Stomach (tissue), 8 donors: ENCODE measurements at regions not wholly inside any gene's neighbourhood (a gene's known extent, or its start where the extent isn't known, plus 50 kb on each side); places are given as distances from the start of the nearest gene placed in this dataset.

Source experiments
- DNase-seq, 2 donors: peaks; one replicate each; pipeline versions ENCODE4 v3.0.0 to v3.0.0-alpha.2; 2013 to 2019
- H3K27ac ChIP-seq, 5 donors: fragments of 200-600 bp in 4 of 5; sonication (generic) in 4 of 5; one replicate each; pipeline ENCODE4 v1.5.1; 2013 to 2019; ENCODE audit warnings: mild to moderate bottlenecking in 1 of 5, moderate library complexity in 1 of 5
- H3K27me3 ChIP-seq, 3 donors: fragments of 200-600 bp; sonication (generic); one replicate each; pipeline ENCODE4 v1.5.1; 2017 to 2019; ENCODE audit warnings: mixed run types in 1 of 3
- H3K36me3 ChIP-seq, 4 donors: fragments of 200-600 bp; sonication (generic); 1 replicate in 3 of 4; 2 replicates in 1 of 4; pipeline ENCODE4 v1.5.1; 2016 to 2019
- H3K4me1 ChIP-seq, 4 donors: fragments of 200-600 bp; sonication (generic); one replicate each; pipeline ENCODE4 v1.5.1; 2016 to 2019
- H3K4me3 ChIP-seq, 4 donors: fragments of 200-600 bp; sonication (generic) in 3 of 4; one replicate each; pipeline ENCODE4 v1.5.1; 2016 to 2019; ENCODE audit warnings: mild to moderate bottlenecking in 1 of 4
- H3K9me3 ChIP-seq, 4 donors: fragments of 200-600 bp; sonication (generic); one replicate each; pipeline ENCODE4 v1.5.1; 2016 to 2019
- CTCF ChIP-seq, 7 experiments: fragments of 450-650 bp in 4 of 7; fragments of 200-600 bp in 3 of 7; sonication (generic) in 3 of 7; IDR thresholded peaks; one replicate each; pipeline ENCODE4 v1.5.1; 2016 to 2019; ENCODE audit warnings: antibody characterized with exemption in 7 of 7, control low read depth in 2 of 7, mild to moderate bottlenecking in 1 of 7
- EP300 ChIP-seq: sonication (generic); formaldehyde crosslinking; IDR thresholded peaks from one replicate; pipeline ENCODE4 v1.6.1; 2017; ENCODE audit warnings: antibody characterized with exemption
- POLR2A ChIP-seq, 4 donors: fragments of 450-650 bp; IDR thresholded peaks; one replicate each; pipeline ENCODE4 v1.6.1; 2016; ENCODE audit warnings: antibody characterized with exemption in 4 of 4, control low read depth in 2 of 4, mild to moderate bottlenecking in 1 of 4, moderate library complexity in 1 of 4
- POLR2AphosphoS5 ChIP-seq, 3 donors: sonication (generic); formaldehyde crosslinking; IDR thresholded peaks; one replicate each; pipeline ENCODE4 v1.6.1; 2016; ENCODE audit warnings: antibody characterized with exemption in 3 of 3
- WGBS, 5 donors: extraction: QIAGEN DNeasy Blood & Tissue Kit in 3 of 5; methylation state at CpG; one replicate each; pipeline versions ENCODE4 v1.1.5 to v1.1.7; 2013 to 2018; 5-methylcytosine and 5-hydroxymethylcytosine counted together
- intact Hi-C: fragments of 100-400 bp; cut with DNase I; formaldehyde crosslinking; loops from one replicate; pipeline ENCODE4 v1.15.1; 2023; ENCODE audit warnings: low total_unique reads
- donor health status: healthy with polysubstance abuse.
- donor health status: Bipolar disorder and iron deficiency.
- donor health status: healthy.

- 67 to 76% (median 71%) methylated on average over 4 of the region's 4 CpGs for WGBS, 5 donors
- intact Hi-C loops: no loop called here
Measured at GRCh38 chr9:116000748-116001329, 152.8 kb upstream of the PAPPA start.

GRCh38 chr9:116002181-116002580 is 151.4 kb upstream of the PAPPA start:
- H3K27ac ChIP-seq: no peak overlapping the region
- no peaks in the 10 kb centered on the region for H3K4me1 ChIP-seq
- no peak overlapping the region for H3K4me3 ChIP-seq
- no peaks in the 10 kb centered on the region for H3K27me3 ChIP-seq
- TF ChIP-seq CTCF (IDR thresholded peaks at IDR 0.05) (no peak), POLR2A (IDR thresholded peaks at IDR 0.05) (no peak), POLR2AphosphoS5 (IDR thresholded peaks at IDR 0.05) (no peak), EP300 (no peak)
- no peak for DNase-seq
- 77 to 86% (median 81%) methylated on average over 5 of the region's 5 CpGs for WGBS, 5 donors
- H3K9me3 ChIP-seq: no peaks in the 10 kb centered on the region
- intact Hi-C loops: no loop called here
- no peaks in the 10 kb centered on the region for H3K36me3 ChIP-seq

More at GRCh38 chr9:116000748-116001329, 152.8 kb upstream of the PAPPA start:
- no peaks in the 10 kb centered on the region for H3K27me3 ChIP-seq
- no peaks in the 10 kb centered on the region for H3K9me3 ChIP-seq
- no peaks in the 10 kb centered on the region for H3K4me1 ChIP-seq
- DNase-seq: peak; percentile 4 to 26
- no peak overlapping the region for H3K27ac ChIP-seq
- no peak overlapping the region for H3K4me3 ChIP-seq
- H3K36me3 ChIP-seq: no peaks in the 10 kb centered on the region
- TF ChIP-seq POLR2AphosphoS5 (IDR thresholded peaks at IDR 0.05): no peak
- TF ChIP-seq POLR2A (IDR thresholded peaks at IDR 0.05): no peak
- peak in 1 of 7 experiments; percentile 31 for TF ChIP-seq CTCF (IDR thresholded peaks at IDR 0.05)

- no peaks in the 10 kb centered on the region for H3K4me1 ChIP-seq
- intact Hi-C loops: no loop called here
- WGBS, 5 donors: 69 to 84% (median 77%) methylated on average over 3 of the region's 3 CpGs
Measured at GRCh38 chr9:116002624-116003023, 151.0 kb upstream of the PAPPA start.

GRCh38 chr9:116003397-116003796 is 150.2 kb upstream of the PAPPA start:
- H3K36me3 ChIP-seq: no peaks in the 10 kb centered on the region
- no peak overlapping the region for H3K27ac ChIP-seq
- intact Hi-C loops: no loop called here
- no peaks in the 10 kb centered on the region for H3K27me3 ChIP-seq
- no peaks in the 10 kb centered on the region for H3K9me3 ChIP-seq
- no peak for TF ChIP-seq POLR2A (IDR thresholded peaks at IDR 0.05)
- no peak for TF ChIP-seq POLR2AphosphoS5 (IDR thresholded peaks at IDR 0.05)
- TF ChIP-seq CTCF (IDR thresholded peaks at IDR 0.05): no peak
- no peak for TF ChIP-seq EP300
- no peaks in the 10 kb centered on the region for H3K4me1 ChIP-seq
- H3K4me3 ChIP-seq: no peak overlapping the region
- WGBS, 5 donors: 85 to 96% (median 89%) methylated on average over 1 of the region's 1 CpG
- DNase-seq: no peak

More at GRCh38 chr9:116002624-116003023, 151.0 kb upstream of the PAPPA start:
- Histone ChIP-seq H3K27ac (no peak overlapping the region), H3K4me3 (no peak overlapping the region), H3K27me3 (no peaks in the 10 kb centered on the region), H3K9me3 (no peaks in the 10 kb centered on the region), H3K36me3 (no peaks in the 10 kb centered on the region)
- no peak for DNase-seq
- no peak for TF ChIP-seq EP300
- no peak for TF ChIP-seq POLR2AphosphoS5 (IDR thresholded peaks at IDR 0.05)
- TF ChIP-seq POLR2A (IDR thresholded peaks at IDR 0.05): no peak
- no peak for TF ChIP-seq CTCF (IDR thresholded peaks at IDR 0.05)
